GM12878 (cell line): ENCODE measurements at regions not wholly inside any gene's neighbourhood (a gene's known extent, or its start where the extent isn't known, plus 50 kb on each side); places are given as distances from the start of the nearest gene placed in this dataset.

Source experiments
- CTCF ChIP-seq, 3 experiments: IDR thresholded peaks in 2 of 3; conservative IDR thresholded peaks in 1 of 3; 2 replicates each; pipeline ENCODE4 v1.5.1; 2011; ENCODE audit warnings: low read depth in 3 of 3, low read length in 3 of 3, mild to moderate bottlenecking in 3 of 3, control low read depth in 2 of 3, moderate library complexity in 2 of 3, inconsistent platforms in 1 of 3, mixed read lengths in 1 of 3; ENCODE audit not compliant: control insufficient read depth in 2 of 3, insufficient read depth in 1 of 3; ENCODE audit errors: extremely low read depth in 1 of 3
- NFIC ChIP-seq: IDR thresholded peaks from 2 replicates; pipeline ENCODE4 v1.6.1; 2012; ENCODE audit warnings: low read depth, mild to moderate bottlenecking, inconsistent platforms, low read length, moderate library complexity
- POLR2A ChIP-seq: IDR thresholded peaks from 2 replicates; pipeline ENCODE4 v1.6.1; 2011; ENCODE audit warnings: low read depth, mild to moderate bottlenecking, low read length
- RFX5 ChIP-seq: IDR thresholded peaks from 2 replicates; pipeline ENCODE4 v1.6.1; 2011; ENCODE audit warnings: low read depth, low read length, improper control_type of control experiment

- TF ChIP-seq CTCF (IDR thresholded peaks at IDR 0.05 in 2 of 3, conservative IDR thresholded peaks at IDR 0.05 in 1 of 3; ENCODE audit: control insufficient read depth in 2 of 3, extremely low read depth in 1 of 3, insufficient read depth in 1 of 3, low read depth in 3 of 3, low read length in 3 of 3) (no peak), POLR2A (no peak), NFIC (no peak), RFX5 (no peak)
Observed at GRCh38 chr6:140105241-140105640, 730.8 kb upstream of the CITED2 start.
